GM23248 (cell line): ENCODE measurements at regions not wholly inside any gene's neighbourhood (a gene's known extent, or its start where the extent isn't known, plus 50 kb on each side); places are given as distances from the start of the nearest gene placed in this dataset.

Experiments
- EZH2 ChIP-seq: fragments of 200-600 bp; sonication (generic); IDR thresholded peaks from 2 replicates; pipeline ENCODE4 v1.6.1; 2018; ENCODE audit warnings: antibody characterized with exemption, mild to moderate bottlenecking; ENCODE audit not compliant: insufficient read depth, poor library complexity, severe bottlenecking
- EZH2phosphoT487 ChIP-seq: fragments of 200-600 bp; sonication (generic); IDR thresholded peaks from 2 replicates; pipeline ENCODE4 v1.6.1; 2018; ENCODE audit warnings: antibody characterized with exemption, moderate library complexity, mild to moderate bottlenecking, low read depth; ENCODE audit not compliant: insufficient read depth

- TF ChIP-seq EZH2 = no peak
- no peak for TF ChIP-seq EZH2phosphoT487
Measured at GRCh38 chr1:182135946-182136345, 74.4 kb upstream of the ZNF648 start.
